ENCODE measurements at regions not wholly inside any gene's neighbourhood (a gene's known extent, or its start where the extent isn't known, plus 50 kb on each side); places are given as distances from the start of the nearest gene placed in this dataset.

GRCh38 chr17:79508291-79508716, 102.5 kb downstream of the RBFOX3 start:
- intact Hi-C loops (cut with DNase I; ENCODE audit: low total_unique reads), result no loop called here
- no peak for DNase-seq (ENCODE audit: low spot score in 2 of 2)
- H3K4me3 ChIP-seq (ENCODE audit: low read depth, poor library complexity, severe bottlenecking), result no peak overlapping the region
- TF ChIP-seq POLR2A (IDR thresholded peaks at IDR 0.05) (no peak), CTCF (IDR thresholded peaks at IDR 0.05) (no peak)
- WGBS, 2 donors, result 44% methylated on average over 22 of the region's 22 CpGs

- intact Hi-C loops (cut with DNase I; ENCODE audit: low total_unique reads), result no loop called here
- no peak for DNase-seq (ENCODE audit: low spot score in 2 of 2)
- WGBS, 2 donors, result 83 to 91% methylated on average over 7 to 10 of the region's 10 CpGs
- TF ChIP-seq POLR2A (IDR thresholded peaks at IDR 0.05) (no peak), CTCF (IDR thresholded peaks at IDR 0.05) (no peak)
- H3K4me3 ChIP-seq (ENCODE audit: low read depth, poor library complexity, severe bottlenecking), result no peak overlapping the region
These were observed 103.9 kb downstream of the RBFOX3 start for GRCh38 chr17:79506955-79507354.

GRCh38 chr17:79506150-79506870, 104.5 kb downstream of the RBFOX3 start:
- intact Hi-C loops (cut with DNase I; ENCODE audit: low total_unique reads), result no loop called here

GRCh38 chr17:79505199-79505598, 105.7 kb downstream of the RBFOX3 start:
- WGBS, 2 donors, result 93 to 95% methylated on average over 7 of the region's 7 CpGs
- intact Hi-C loops (cut with DNase I; ENCODE audit: low total_unique reads), result no loop called here
- DNase-seq (ENCODE audit: low spot score in 2 of 2), result no peak
- TF ChIP-seq POLR2A (IDR thresholded peaks at IDR 0.05) (no peak), CTCF (IDR thresholded peaks at IDR 0.05) (no peak)
- H3K4me3 ChIP-seq (ENCODE audit: low read depth, poor library complexity, severe bottlenecking), result no peak overlapping the region

More at GRCh38 chr17:79506150-79506870, 104.5 kb downstream of the RBFOX3 start:
- TF ChIP-seq CTCF (IDR thresholded peaks at IDR 0.05) (no peak), POLR2A (IDR thresholded peaks at IDR 0.05) (no peak)
- 90 to 94% methylated on average over 24 of the region's 24 CpGs for WGBS, 2 donors
- DNase-seq (ENCODE audit: low spot score in 2 of 2), result no peak
- H3K4me3 ChIP-seq (ENCODE audit: low read depth, poor library complexity, severe bottlenecking), result no peak overlapping the region

- 66 to 71% methylated on average over 13 of the region's 13 CpGs for WGBS, 2 donors
- intact Hi-C loops (cut with DNase I; ENCODE audit: low total_unique reads), result no loop called here
- H3K4me3 ChIP-seq (ENCODE audit: low read depth, poor library complexity, severe bottlenecking), result no peak overlapping the region
- TF ChIP-seq CTCF (IDR thresholded peaks at IDR 0.05) (no peak), POLR2A (IDR thresholded peaks at IDR 0.05) (no peak)
- DNase-seq (ENCODE audit: low spot score in 2 of 2), result no peak
These were observed 106.7 kb downstream of the RBFOX3 start for GRCh38 chr17:79504181-79504605.
